GM18517 (cell line): ENCODE measurements at regions not wholly inside any gene's neighbourhood (a gene's known extent, or its start where the extent isn't known, plus 50 kb on each side); places are given as distances from the start of the nearest gene placed in this dataset.
"Not testable (repeated sequence)": the region's sequence is repeated elsewhere in the genome, so short reads cannot be mapped to it uniquely, and the experiment has no call there.

Source experiments
- ATAC-seq: cut with Tn5 transposase; IDR thresholded peaks from one replicate; pipeline ENCODE4 v1.9.1; 2021; ENCODE audit warnings: mild to moderate bottlenecking, moderate library complexity; ENCODE audit not compliant: unreplicated experiment

GRCh38 chr9:38133595-38133994 is 64.6 kb upstream of the SHB start:
- ATAC-seq: no peak

GRCh38 chr9:38132956-38133355 is 63.9 kb upstream of the SHB start:
- no peak for ATAC-seq

GRCh38 chr9:38131729-38132128 is 62.7 kb upstream of the SHB start:
- no peak for ATAC-seq

DNA sequence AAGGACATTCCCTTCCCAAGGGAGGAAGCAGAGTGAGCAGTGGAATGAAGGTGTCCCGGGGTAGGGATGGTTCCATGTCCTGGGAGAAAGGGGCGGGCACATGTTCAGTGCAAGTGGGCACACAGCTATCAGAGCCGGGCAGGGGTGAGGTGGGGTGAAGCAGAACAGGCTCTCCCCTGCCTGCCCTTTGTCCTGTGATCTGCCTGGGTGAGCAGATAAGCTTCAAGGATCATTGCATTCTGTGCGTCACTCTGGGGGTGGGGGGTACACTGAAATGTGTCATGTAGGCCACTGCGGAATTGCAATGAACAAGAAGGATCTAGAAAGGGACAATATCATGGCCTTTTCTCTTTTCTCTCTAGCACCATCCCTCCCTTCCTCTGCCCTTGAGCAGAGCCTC is 61.7 kb upstream of the SHB start:
- no peak for ATAC-seq

- ATAC-seq: no peak
Observed at GRCh38 chr9:38129366-38129765, 60.3 kb upstream of the SHB start.

DNA sequence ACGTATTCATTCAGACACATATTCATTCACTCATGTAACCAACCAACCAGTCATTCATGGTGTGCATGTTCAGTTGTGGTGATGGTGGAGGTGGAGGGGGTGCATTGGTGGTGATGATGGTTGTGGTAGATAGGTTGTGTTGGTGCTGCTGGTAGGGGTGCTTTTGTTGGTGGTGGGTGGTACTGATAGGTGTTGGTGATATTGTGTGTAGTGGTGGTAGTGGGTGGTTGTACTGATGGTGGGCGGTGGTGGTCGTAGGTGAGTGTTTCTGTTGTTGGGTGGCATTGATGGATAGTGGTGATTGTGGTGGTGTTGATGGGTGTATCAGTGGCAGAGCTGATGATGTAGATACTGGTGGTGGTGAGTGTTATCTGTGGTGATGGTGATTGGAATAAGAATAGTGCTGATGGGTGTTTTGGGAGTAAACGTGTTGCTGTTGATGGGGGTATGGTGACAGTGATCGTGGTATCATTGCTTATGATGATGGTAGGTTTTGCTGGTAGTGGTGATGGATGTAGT is 59.8 kb upstream of the SHB start:
- no peak for ATAC-seq

GRCh38 chr9:38127271-38127839 is 58.3 kb upstream of the SHB start:
- ATAC-seq: no peak

DNA sequence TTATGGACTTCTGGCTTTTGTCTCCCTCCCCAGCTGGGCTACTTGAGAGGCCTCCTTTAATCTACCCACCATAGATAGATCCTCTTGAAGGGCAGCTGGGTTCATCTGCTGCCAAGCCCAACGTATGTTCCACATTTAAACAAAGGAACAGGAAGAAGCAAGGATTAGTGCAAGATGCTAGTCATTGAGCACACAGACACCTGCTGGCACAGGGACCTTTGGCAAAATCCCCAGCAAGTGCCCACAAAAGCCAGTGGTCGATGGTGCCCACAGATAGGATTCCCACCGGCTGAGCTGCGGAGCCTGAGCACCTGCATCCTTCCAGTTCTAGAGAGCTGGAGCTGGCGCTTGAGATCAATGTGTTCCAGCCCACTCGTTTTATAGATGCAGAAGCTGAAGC is 57.7 kb upstream of the SHB start:
- ATAC-seq: no peak

DNA sequence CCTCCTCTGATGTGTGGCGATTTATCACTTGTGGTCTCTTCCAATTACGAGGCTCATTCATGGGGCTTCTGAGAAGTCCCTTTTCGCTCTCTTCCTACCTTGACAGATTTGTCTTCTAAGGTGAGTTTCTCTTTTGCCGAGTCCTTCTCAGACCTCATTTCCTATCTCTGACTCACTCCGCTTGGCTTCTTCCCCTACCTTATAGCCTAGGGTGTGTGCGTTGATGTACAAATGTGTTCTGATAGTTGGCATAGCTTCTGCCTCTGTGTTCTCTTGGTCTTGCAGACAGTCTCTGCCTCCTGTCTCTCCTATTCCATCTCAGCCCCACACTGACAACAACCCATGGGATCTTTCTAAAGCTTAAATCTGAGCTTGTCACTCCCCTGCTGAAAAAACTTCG is 56.9 kb upstream of the SHB start:
- ATAC-seq: no peak

GRCh38 chr9:38123359-38123758 is 54.3 kb upstream of the SHB start:
- not testable (repeated sequence) for ATAC-seq

- ATAC-seq: no peak
Observed at GRCh38 chr9:38120961-38121360, 51.9 kb upstream of the SHB start.

- ATAC-seq: no peak
Observed at GRCh38 chr9:38119560-38120236, 50.7 kb upstream of the SHB start.

- ATAC-seq: no peak
Observed at GRCh38 chr9:38118862-38119438, 49.9 kb upstream of the SHB start.
